HL-60 (cell line): ENCODE measurements at regions not wholly inside any gene's neighbourhood (a gene's known extent, or its start where the extent isn't known, plus 50 kb on each side); places are given as distances from the start of the nearest gene placed in this dataset.

ENCODE experiments used
- POLR2AphosphoS5 ChIP-seq: IDR thresholded peaks from 2 replicates; pipeline ENCODE4 v1.6.1; 2012; ENCODE audit warnings: low read depth
- TF ChIP-seq, protein P1 (sequence below): IDR thresholded peaks from one replicate; pipeline ENCODE4 v1.5.1; 2011; ENCODE audit warnings: low read length, control low read depth, inconsistent platforms; ENCODE audit not compliant: insufficient read depth

DNA sequence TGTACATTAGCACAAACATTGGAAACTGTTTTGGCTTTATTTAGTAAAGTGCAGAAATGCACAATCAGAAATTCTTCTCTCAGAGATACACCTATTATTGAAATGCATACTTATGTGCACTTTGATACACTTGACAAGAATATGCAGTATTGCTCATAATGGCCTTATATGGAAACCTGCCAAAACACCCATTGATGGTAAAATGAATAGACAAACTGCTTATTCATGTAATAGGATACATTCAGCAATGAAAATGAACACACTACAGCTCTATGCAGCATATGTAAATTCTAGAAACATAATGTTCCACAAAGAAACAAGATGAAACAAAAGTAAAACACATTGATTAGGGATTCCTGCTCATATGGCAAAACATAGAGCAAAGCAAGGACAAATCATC, 223.9 kb downstream of the S1PR1 start:
- TF ChIP-seq, protein P1, sequence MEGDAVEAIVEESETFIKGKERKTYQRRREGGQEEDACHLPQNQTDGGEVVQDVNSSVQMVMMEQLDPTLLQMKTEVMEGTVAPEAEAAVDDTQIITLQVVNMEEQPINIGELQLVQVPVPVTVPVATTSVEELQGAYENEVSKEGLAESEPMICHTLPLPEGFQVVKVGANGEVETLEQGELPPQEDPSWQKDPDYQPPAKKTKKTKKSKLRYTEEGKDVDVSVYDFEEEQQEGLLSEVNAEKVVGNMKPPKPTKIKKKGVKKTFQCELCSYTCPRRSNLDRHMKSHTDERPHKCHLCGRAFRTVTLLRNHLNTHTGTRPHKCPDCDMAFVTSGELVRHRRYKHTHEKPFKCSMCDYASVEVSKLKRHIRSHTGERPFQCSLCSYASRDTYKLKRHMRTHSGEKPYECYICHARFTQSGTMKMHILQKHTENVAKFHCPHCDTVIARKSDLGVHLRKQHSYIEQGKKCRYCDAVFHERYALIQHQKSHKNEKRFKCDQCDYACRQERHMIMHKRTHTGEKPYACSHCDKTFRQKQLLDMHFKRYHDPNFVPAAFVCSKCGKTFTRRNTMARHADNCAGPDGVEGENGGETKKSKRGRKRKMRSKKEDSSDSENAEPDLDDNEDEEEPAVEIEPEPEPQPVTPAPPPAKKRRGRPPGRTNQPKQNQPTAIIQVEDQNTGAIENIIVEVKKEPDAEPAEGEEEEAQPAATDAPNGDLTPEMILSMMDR, result no peak
- TF ChIP-seq POLR2AphosphoS5, result no peak
